Sigmoid colon (tissue), 4 donors: ENCODE measurements at regions not wholly inside any gene's neighbourhood (a gene's known extent, or its start where the extent isn't known, plus 50 kb on each side); places are given as distances from the start of the nearest gene placed in this dataset.

Experiments
- EP300 ChIP-seq, 4 donors: sonication (generic); formaldehyde crosslinking; IDR thresholded peaks; one replicate each; pipeline ENCODE4 v1.6.1; 2017; ENCODE audit warnings: antibody characterized with exemption in 4 of 4
- POLR2A ChIP-seq, 2 donors: fragments of 450-650 bp; IDR thresholded peaks; one replicate each; pipeline ENCODE4 v1.6.1; 2016; ENCODE audit warnings: antibody characterized with exemption in 2 of 2, mild to moderate bottlenecking in 2 of 2, moderate library complexity in 2 of 2
- POLR2AphosphoS5 ChIP-seq, 4 donors: sonication (generic); formaldehyde crosslinking; IDR thresholded peaks; one replicate each; pipeline ENCODE4 v1.6.1; 2017; ENCODE audit warnings: antibody characterized with exemption in 4 of 4
- TF ChIP-seq, protein P1 (sequence below), 4 experiments: fragments of 450-650 bp in 3 of 4; fragments of 200-600 bp in 1 of 4; IDR thresholded peaks; one replicate each; pipeline ENCODE4 v1.5.1; 2016 to 2019; ENCODE audit warnings: antibody characterized with exemption in 4 of 4, mild to moderate bottlenecking in 3 of 4, moderate library complexity in 2 of 4

DNA sequence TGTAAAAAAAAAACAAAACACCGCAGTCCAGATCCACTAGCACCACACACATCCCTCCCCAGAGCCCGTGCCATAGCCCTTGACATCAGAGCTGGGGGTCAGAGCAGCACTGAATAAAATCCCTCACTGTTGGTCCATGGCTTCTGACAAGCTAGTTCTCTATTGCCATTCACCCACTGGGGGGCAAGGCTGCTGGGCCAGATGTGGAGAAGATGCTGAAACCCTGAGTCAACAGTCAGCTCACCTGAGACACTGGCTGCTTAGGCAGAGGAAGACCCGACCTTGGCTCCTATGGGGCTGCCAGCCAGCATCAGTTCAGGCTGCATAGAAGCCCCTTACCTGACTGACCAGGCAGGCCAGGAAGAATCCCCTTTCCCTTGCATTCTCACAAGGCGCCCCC, 228.2 kb downstream of the SOX9 start:
- TF ChIP-seq, protein P1, sequence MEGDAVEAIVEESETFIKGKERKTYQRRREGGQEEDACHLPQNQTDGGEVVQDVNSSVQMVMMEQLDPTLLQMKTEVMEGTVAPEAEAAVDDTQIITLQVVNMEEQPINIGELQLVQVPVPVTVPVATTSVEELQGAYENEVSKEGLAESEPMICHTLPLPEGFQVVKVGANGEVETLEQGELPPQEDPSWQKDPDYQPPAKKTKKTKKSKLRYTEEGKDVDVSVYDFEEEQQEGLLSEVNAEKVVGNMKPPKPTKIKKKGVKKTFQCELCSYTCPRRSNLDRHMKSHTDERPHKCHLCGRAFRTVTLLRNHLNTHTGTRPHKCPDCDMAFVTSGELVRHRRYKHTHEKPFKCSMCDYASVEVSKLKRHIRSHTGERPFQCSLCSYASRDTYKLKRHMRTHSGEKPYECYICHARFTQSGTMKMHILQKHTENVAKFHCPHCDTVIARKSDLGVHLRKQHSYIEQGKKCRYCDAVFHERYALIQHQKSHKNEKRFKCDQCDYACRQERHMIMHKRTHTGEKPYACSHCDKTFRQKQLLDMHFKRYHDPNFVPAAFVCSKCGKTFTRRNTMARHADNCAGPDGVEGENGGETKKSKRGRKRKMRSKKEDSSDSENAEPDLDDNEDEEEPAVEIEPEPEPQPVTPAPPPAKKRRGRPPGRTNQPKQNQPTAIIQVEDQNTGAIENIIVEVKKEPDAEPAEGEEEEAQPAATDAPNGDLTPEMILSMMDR (IDR thresholded peaks at IDR 0.05), result no peak
- TF ChIP-seq POLR2AphosphoS5 (IDR thresholded peaks at IDR 0.05) (no peak), POLR2A (IDR thresholded peaks at IDR 0.05) (no peak), EP300 (IDR thresholded peaks at IDR 0.05) (no peak)
